ENCODE measurements at regions not wholly inside any gene's neighbourhood (a gene's known extent, or its start where the extent isn't known, plus 50 kb on each side); places are given as distances from the start of the nearest gene placed in this dataset.
"Not testable (repeated sequence)": the region's sequence is repeated elsewhere in the genome, so short reads cannot be mapped to it uniquely, and the experiment has no call there.

- not testable (repeated sequence) for TF ChIP-seq TCF4 (CRISPR knock-in tag; IDR thresholded peaks at IDR 0.05; ENCODE audit: borderline replicate concordance); PATZ1 (CRISPR knock-in tag; IDR thresholded peaks at IDR 0.05; ENCODE audit: borderline replicate concordance); ESRRG (CRISPR knock-in tag; IDR thresholded peaks at IDR 0.05); BACH2 (CRISPR knock-in tag; IDR thresholded peaks at IDR 0.05; ENCODE audit: borderline replicate concordance); RARB (CRISPR knock-in tag; IDR thresholded peaks at IDR 0.05); ZNF8 (CRISPR knock-in tag; IDR thresholded peaks at IDR 0.05); ZFP30 (CRISPR knock-in tag; IDR thresholded peaks at IDR 0.05); ARNTL (CRISPR knock-in tag; IDR thresholded peaks at IDR 0.05; ENCODE audit: borderline replicate concordance, low read depth)
- TF ChIP-seq, protein P1, sequence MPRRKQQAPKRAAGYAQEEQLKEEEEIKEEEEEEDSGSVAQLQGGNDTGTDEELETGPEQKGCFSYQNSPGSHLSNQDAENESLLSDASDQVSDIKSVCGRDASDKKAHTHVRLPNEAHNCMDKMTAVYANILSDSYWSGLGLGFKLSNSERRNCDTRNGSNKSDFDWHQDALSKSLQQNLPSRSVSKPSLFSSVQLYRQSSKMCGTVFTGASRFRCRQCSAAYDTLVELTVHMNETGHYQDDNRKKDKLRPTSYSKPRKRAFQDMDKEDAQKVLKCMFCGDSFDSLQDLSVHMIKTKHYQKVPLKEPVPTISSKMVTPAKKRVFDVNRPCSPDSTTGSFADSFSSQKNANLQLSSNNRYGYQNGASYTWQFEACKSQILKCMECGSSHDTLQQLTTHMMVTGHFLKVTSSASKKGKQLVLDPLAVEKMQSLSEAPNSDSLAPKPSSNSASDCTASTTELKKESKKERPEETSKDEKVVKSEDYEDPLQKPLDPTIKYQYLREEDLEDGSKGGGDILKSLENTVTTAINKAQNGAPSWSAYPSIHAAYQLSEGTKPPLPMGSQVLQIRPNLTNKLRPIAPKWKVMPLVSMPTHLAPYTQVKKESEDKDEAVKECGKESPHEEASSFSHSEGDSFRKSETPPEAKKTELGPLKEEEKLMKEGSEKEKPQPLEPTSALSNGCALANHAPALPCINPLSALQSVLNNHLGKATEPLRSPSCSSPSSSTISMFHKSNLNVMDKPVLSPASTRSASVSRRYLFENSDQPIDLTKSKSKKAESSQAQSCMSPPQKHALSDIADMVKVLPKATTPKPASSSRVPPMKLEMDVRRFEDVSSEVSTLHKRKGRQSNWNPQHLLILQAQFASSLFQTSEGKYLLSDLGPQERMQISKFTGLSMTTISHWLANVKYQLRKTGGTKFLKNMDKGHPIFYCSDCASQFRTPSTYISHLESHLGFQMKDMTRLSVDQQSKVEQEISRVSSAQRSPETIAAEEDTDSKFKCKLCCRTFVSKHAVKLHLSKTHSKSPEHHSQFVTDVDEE (CRISPR knock-in tag; IDR thresholded peaks at IDR 0.05), result not testable (repeated sequence)
These were observed 360.5 kb downstream of the BCL2L11 start for GRCh38 chr2:111481219-111481618.

Measured in SK-N-SH treated with all-trans-retinoic acid at 6 μM for 48 hours (cell line).